ENCODE measurements at regions not wholly inside any gene's neighbourhood (a gene's known extent, or its start where the extent isn't known, plus 50 kb on each side); places are given as distances from the start of the nearest gene placed in this dataset.

DNA sequence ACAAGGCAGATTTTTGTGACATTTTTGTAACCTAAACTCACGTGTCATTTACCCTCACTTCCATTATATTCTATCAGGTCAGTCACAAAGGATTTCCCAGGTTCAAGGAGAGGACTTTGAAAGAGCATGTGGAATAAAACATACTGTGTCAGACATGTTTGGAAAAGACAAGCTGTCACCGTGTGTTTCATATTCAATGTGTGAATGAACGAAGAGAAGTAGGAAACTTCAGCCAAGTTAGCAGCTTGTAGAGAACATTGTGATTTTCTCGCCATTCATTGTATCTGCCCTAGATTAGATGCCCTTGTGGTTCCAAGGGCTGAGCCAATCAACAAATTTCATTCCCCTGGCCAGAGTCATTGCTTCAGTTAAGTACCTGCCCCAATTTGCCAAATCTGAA is 2288.9 kb upstream of the PCDH20 start:
- TF ChIP-seq CTCF (IDR thresholded peaks at IDR 0.05; ENCODE audit: extremely low read depth in 1 of 2, insufficient read depth in 1 of 2, low read depth in 1 of 2, low read length in 2 of 2) (no peak), POLR2AphosphoS5 (IDR thresholded peaks at IDR 0.05; ENCODE audit: insufficient read depth, low read depth, low read length) (no peak), POLR2A (IDR thresholded peaks at IDR 0.05; ENCODE audit: low read depth, low read length) (no peak), MYC (IDR thresholded peaks at IDR 0.05; ENCODE audit: low read depth, low read length) (no peak), JUN (IDR thresholded peaks at IDR 0.05; ENCODE audit: borderline replicate concordance, insufficient read depth, insufficient read length, low read depth) (no peak), FOS (IDR thresholded peaks at IDR 0.05; ENCODE audit: borderline replicate concordance, insufficient read depth, low read length) (no peak), GATA2 (IDR thresholded peaks at IDR 0.05; ENCODE audit: insufficient read depth, insufficient read length, low read depth, low read length) (no peak), EZH2 (IDR thresholded peaks at IDR 0.05; ENCODE audit: borderline replicate concordance, low read depth, low read length, severe bottlenecking) (no peak)
- TF ChIP-seq, protein P1, sequence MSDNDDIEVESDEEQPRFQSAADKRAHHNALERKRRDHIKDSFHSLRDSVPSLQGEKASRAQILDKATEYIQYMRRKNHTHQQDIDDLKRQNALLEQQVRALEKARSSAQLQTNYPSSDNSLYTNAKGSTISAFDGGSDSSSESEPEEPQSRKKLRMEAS (IDR thresholded peaks at IDR 0.05; ENCODE audit: insufficient read depth, insufficient read length): no peak
- Histone ChIP-seq H3K79me2 (ENCODE audit: control insufficient read depth, insufficient read depth, low read length) (no peaks in the 10 kb centered on the region), H3K9me1 (replicated peaks; ENCODE audit: control insufficient read depth, extremely low read depth, insufficient read depth, low read length) (no peaks in the 10 kb centered on the region), H4K20me1 (replicated peaks; ENCODE audit: control insufficient read depth, extremely low read depth, insufficient read depth, low read length) (no peaks in the 10 kb centered on the region), H2AFZ (ENCODE audit: low read depth, low read length) (no peak overlapping the region), H3K4me1 (ENCODE audit: control insufficient read depth, extremely low read depth, insufficient read depth, low read length) (no peaks in the 10 kb centered on the region), H3K36me3 (ENCODE audit: control insufficient read depth in 2 of 2, extremely low read depth in 1 of 2, insufficient read depth in 2 of 2, low read length in 2 of 2) (no peaks in the 10 kb centered on the region), H3K4me2 (ENCODE audit: insufficient read depth, low read length) (no peak overlapping the region), H3K27me3 (ENCODE audit: control insufficient read depth in 2 of 2, insufficient read depth in 2 of 2, low read length in 2 of 2) (no peaks in the 10 kb centered on the region), H3K9me3 (replicated peaks; ENCODE audit: control insufficient read depth, insufficient read depth, low read length) (no peaks in the 10 kb centered on the region), H3K4me3 (replicated peaks in 1 of 3; ENCODE audit: insufficient read depth in 1 of 3, low read depth in 1 of 3, low read length in 3 of 3) (no peak overlapping the region), H3K9ac (replicated peaks; ENCODE audit: extremely low read depth, insufficient read depth, low read length) (no peak overlapping the region), H3K27ac (ENCODE audit: insufficient read depth, low read depth, low read length) (no peak overlapping the region)
- DNase-seq (ENCODE audit: low read depth, low spot score) (no peak), FAIRE-seq (no peak)
- no TSS peak for BruUV-seq (replicated peaks)
- intact Hi-C loops (cut with micrococcal nuclease): no loop called here
- dilution Hi-C loops (cut with MboI; ENCODE audit: extremely low pct_ligation_motif_present, low sequenced_read_pairs): no loop called here
- POLR2A ChIA-PET: no interaction called here
- CTCF ChIA-PET: interaction anchor here (0.8 kb wide), 1 partner anchor 8 kb away, joined by 3 read pairs; no protein-coding TSS in a partner anchor

All from endothelial cell of umbilical vein (primary cell).